ENCODE measurements at regions not wholly inside any gene's neighbourhood (a gene's known extent, or its start where the extent isn't known, plus 50 kb on each side); places are given as distances from the start of the nearest gene placed in this dataset.

DNA sequence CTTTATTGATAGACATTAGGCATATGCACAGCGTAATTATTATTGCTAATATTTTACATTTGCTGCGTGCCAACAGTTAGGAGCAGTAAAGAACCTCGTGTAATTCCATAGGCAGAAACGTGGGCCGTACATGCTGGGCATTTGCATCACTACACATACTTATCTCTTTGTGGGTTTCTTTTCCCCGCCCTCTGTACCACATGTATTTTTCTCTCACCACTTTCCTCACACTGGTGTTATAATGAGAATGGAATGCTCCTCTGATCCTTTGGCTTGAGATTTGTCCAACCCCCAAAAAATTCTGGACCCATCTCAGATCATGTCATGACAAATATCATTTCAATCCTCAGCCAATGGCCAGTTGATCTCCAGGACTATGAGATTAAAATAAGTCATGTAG is 1952.6 kb upstream of the WWC1 start:
- WGBS, 2 donors = 90 to 95% methylated on average over 6 of the region's 6 CpGs
- no peaks in the 10 kb centered on the region for H3K9me3 ChIP-seq
- H3K4me1 ChIP-seq = peaks cover 2 to 5% of the 10 kb centered on the region in 2 donors
- DNase-seq = no peak
- no peaks in the 10 kb centered on the region for H3K36me3 ChIP-seq
- no peaks in the 10 kb centered on the region for H3K27me3 ChIP-seq
- H3K27ac ChIP-seq = no peak overlapping the region
- intact Hi-C loops (cut with DNase I) = no loop called here
- TF ChIP-seq POLR2A (IDR thresholded peaks at IDR 0.05) = no peak
- TF ChIP-seq, protein P1, sequence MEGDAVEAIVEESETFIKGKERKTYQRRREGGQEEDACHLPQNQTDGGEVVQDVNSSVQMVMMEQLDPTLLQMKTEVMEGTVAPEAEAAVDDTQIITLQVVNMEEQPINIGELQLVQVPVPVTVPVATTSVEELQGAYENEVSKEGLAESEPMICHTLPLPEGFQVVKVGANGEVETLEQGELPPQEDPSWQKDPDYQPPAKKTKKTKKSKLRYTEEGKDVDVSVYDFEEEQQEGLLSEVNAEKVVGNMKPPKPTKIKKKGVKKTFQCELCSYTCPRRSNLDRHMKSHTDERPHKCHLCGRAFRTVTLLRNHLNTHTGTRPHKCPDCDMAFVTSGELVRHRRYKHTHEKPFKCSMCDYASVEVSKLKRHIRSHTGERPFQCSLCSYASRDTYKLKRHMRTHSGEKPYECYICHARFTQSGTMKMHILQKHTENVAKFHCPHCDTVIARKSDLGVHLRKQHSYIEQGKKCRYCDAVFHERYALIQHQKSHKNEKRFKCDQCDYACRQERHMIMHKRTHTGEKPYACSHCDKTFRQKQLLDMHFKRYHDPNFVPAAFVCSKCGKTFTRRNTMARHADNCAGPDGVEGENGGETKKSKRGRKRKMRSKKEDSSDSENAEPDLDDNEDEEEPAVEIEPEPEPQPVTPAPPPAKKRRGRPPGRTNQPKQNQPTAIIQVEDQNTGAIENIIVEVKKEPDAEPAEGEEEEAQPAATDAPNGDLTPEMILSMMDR (IDR thresholded peaks at IDR 0.05) = no peak
- H3K4me3 ChIP-seq (replicated peaks in 1 of 3) = no peak overlapping the region

DNA sequence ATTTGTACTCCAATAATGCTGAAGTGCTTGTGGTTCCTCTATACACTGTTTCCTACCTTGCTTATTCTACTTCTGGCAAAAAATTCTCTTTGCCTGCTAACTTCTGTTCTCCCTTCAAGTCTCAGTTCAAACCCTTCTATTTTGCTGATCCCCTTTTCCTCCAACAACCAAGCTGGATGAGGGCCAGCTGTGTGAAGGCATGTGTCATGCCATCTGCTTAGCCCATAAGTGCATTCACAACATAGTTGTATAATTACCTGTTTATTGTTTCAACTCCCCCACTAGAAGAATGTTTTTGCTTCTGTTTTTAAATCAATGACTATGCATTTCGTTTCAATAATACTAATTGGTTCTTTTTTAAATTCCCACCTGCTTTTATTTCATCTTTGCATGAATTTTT is 1951.4 kb upstream of the WWC1 start:
- Histone ChIP-seq H3K9me3 (no peaks in the 10 kb centered on the region), H3K36me3 (no peaks in the 10 kb centered on the region), H3K27ac (no peak overlapping the region), H3K27me3 (no peaks in the 10 kb centered on the region), H3K4me3 (replicated peaks in 1 of 3) (no peak overlapping the region), H3K4me1 (peaks cover 8 to 11% of the 10 kb centered on the region in 2 donors)
- 0 to 69% methylated on average over 1 of the region's 1 CpG for WGBS, 2 donors
- DNase-seq = peak in 1 of 2 donors; percentile 17
- TF ChIP-seq, protein P1 (IDR thresholded peaks at IDR 0.05) = no peak
- TF ChIP-seq POLR2A (IDR thresholded peaks at IDR 0.05) = no peak
- intact Hi-C loops (cut with DNase I) = no loop called here

DNA sequence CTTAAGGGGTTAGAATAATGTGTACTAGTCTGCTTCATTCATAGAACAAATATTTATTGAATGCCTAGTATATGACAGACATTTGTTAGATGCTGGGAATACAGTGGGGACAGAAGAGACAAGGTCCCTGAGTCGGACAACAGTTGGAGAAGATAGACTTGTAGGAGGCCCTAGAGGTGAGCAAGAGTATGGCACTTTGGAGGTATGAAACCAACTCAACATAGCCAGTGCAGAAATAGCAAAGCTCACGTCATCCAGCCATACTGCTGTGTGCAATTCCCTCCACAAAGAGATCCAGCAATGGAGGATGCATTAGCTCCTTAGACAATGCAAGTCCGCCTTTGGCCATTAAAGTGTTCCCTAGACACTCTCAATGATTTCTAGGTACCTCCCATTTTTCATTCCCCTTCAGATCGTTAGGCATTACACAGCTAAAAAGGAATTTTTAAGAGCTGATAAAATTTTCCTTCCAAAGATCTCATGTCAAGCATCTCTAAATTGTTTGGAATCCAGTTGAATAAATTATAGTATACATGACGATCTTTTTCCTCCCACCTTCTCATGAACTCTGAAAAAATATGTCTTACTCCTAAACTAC is 1949.6 kb upstream of the WWC1 start:
- intact Hi-C loops (cut with DNase I) = no loop called here
- WGBS, 2 donors = 82 to 84% methylated on average over 5 of the region's 5 CpGs
- no peak overlapping the region for H3K4me3 ChIP-seq (replicated peaks in 1 of 3)
- H3K27ac ChIP-seq = no peak overlapping the region
- no peaks in the 10 kb centered on the region for H3K36me3 ChIP-seq
- peaks cover 8 to 11% of the 10 kb centered on the region in 2 donors for H3K4me1 ChIP-seq
- no peak for TF ChIP-seq POLR2A (IDR thresholded peaks at IDR 0.05)
- TF ChIP-seq, protein P1 (IDR thresholded peaks at IDR 0.05) = no peak
- DNase-seq = no peak
- no peaks in the 10 kb centered on the region for H3K9me3 ChIP-seq
- H3K27me3 ChIP-seq = no peaks in the 10 kb centered on the region

DNA sequence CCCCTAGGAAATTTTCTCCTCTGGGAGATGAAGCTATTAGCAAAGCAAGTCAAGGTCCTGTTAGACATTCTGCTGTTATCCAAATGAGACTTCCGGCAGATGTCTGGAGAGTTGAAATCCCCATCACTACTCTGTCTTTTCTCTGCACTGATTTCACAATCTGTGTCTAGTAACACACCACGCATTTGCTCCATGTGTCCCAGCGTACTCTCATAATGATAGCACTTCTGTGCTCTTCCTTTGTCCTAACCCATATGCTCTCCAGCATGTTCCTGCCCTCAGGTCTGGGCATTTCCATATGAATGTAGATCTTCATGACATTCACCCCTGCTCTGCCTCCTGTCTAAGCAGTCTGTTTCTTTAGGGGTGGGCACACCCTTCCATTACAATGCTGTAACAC is 1949.0 kb upstream of the WWC1 start:
- no peaks in the 10 kb centered on the region for H3K36me3 ChIP-seq
- intact Hi-C loops (cut with DNase I) = no loop called here
- no peaks in the 10 kb centered on the region for H3K27me3 ChIP-seq
- no peak overlapping the region for H3K27ac ChIP-seq
- peaks cover 8 to 11% of the 10 kb centered on the region in 2 donors for H3K4me1 ChIP-seq
- 82 to 88% methylated on average over 3 of the region's 3 CpGs for WGBS, 2 donors
- H3K9me3 ChIP-seq = no peaks in the 10 kb centered on the region
- TF ChIP-seq, protein P1 (IDR thresholded peaks at IDR 0.05) = no peak
- no peak for DNase-seq
- no peak overlapping the region for H3K4me3 ChIP-seq (replicated peaks in 1 of 3)

DNA sequence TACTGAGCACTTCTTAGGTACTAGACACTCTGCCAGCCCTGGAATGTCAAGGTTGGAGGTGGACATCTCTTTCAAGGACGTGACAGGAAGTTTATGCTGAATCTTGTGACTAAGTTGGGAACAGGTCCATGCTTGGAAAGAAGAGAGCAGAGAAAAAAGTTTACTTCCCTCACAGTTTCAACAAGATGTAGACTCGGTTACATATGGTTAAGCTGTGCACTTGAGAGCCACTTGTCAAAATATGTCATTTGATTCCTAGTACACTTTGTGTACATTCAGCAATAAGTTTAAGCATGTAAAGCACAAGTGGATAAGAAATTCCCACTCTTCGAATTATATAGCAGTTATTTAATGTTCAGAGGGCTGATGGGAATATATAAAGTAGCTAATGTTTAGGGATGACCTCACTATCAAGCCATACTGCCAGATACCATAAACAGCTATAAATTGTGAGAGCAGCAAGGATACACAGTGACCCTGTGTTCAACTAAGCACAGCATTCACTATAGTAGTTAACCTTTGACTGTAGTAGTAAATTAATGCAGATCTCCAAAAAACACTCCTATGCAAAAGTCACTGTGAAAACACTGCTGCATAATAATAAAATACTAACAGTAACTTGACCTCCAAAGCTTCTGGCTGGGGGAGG is 1944.6 kb upstream of the WWC1 start:
- no peak overlapping the region for H3K27ac ChIP-seq
- H3K36me3 ChIP-seq = no peaks in the 10 kb centered on the region
- WGBS, 2 donors = 26 to 34% methylated on average over 3 of the region's 3 CpGs
- intact Hi-C loops (cut with DNase I) = no loop called here
- H3K9me3 ChIP-seq = no peaks in the 10 kb centered on the region
- TF ChIP-seq POLR2A (IDR thresholded peaks at IDR 0.05) = no peak
- TF ChIP-seq, protein P1 (IDR thresholded peaks at IDR 0.05) = no peak
- DNase-seq = no peak
- H3K4me1 ChIP-seq = peaks cover 8 to 11% of the 10 kb centered on the region in 2 donors
- H3K4me3 ChIP-seq (replicated peaks in 1 of 3) = no peak overlapping the region
- no peaks in the 10 kb centered on the region for H3K27me3 ChIP-seq

All from thyroid gland (tissue), 4 donors.